HG03521 (cell line): ENCODE measurements at regions not wholly inside any gene's neighbourhood (a gene's known extent, or its start where the extent isn't known, plus 50 kb on each side); places are given as distances from the start of the nearest gene placed in this dataset.
"Not testable (repeated sequence)": the region's sequence is repeated elsewhere in the genome, so short reads cannot be mapped to it uniquely, and the experiment has no call there.

Experiments used
- ATAC-seq: cut with Tn5 transposase; IDR thresholded peaks from one replicate; pipeline ENCODE4 v1.9.1; 2021; ENCODE audit warnings: mild to moderate bottlenecking, moderate library complexity; ENCODE audit not compliant: unreplicated experiment

- ATAC-seq: no peak
Measured at GRCh38 chr3:59245300-59245858, 195.6 kb upstream of the CFAP20DC start.

GRCh38 chr3:59244343-59244742, 194.5 kb upstream of the CFAP20DC start:
- no peak for ATAC-seq

GRCh38 chr3:59243476-59243875, 193.7 kb upstream of the CFAP20DC start:
- ATAC-seq: no peak

GRCh38 chr3:59240666-59241255, 190.9 kb upstream of the CFAP20DC start:
- ATAC-seq: no peak

- ATAC-seq: no peak
Measured at GRCh38 chr3:59237121-59237520, 187.3 kb upstream of the CFAP20DC start.

- peak; percentile 78 for ATAC-seq
Measured at GRCh38 chr3:59235634-59236012, 185.8 kb upstream of the CFAP20DC start.

- no peak for ATAC-seq
Measured at GRCh38 chr3:59234884-59235633, 185.2 kb upstream of the CFAP20DC start.

GRCh38 chr3:59230379-59230778, 180.6 kb upstream of the CFAP20DC start:
- not testable (repeated sequence) for ATAC-seq

- ATAC-seq: no peak
Measured at GRCh38 chr3:59213860-59214259, 164.0 kb upstream of the CFAP20DC start.

GRCh38 chr3:59212128-59212779, 162.4 kb upstream of the CFAP20DC start:
- ATAC-seq: peak; percentile 69

- no peak for ATAC-seq
Measured at GRCh38 chr3:59210260-59210659, 160.4 kb upstream of the CFAP20DC start.

GRCh38 chr3:59192473-59192872, 142.6 kb upstream of the CFAP20DC start:
- ATAC-seq: no peak

GRCh38 chr3:59191651-59192050, 141.8 kb upstream of the CFAP20DC start:
- ATAC-seq: no peak

- ATAC-seq: no peak
Measured at GRCh38 chr3:59189939-59190338, 140.1 kb upstream of the CFAP20DC start.

- ATAC-seq: no peak
Measured at GRCh38 chr3:59189526-59189925, 139.7 kb upstream of the CFAP20DC start.

GRCh38 chr3:59186725-59187124, 136.9 kb upstream of the CFAP20DC start:
- ATAC-seq: no peak

GRCh38 chr3:59185591-59186369, 136.0 kb upstream of the CFAP20DC start:
- no peak for ATAC-seq

- no peak for ATAC-seq
Measured at GRCh38 chr3:59180006-59180405, 130.2 kb upstream of the CFAP20DC start.

- ATAC-seq: no peak
Measured at GRCh38 chr3:59178698-59179097, 128.9 kb upstream of the CFAP20DC start.

GRCh38 chr3:59171491-59171890, 121.7 kb upstream of the CFAP20DC start:
- no peak for ATAC-seq

- not testable (repeated sequence) for ATAC-seq
Measured at GRCh38 chr3:59170166-59170565, 120.3 kb upstream of the CFAP20DC start.
